ENCODE measurements at regions not wholly inside any gene's neighbourhood (a gene's known extent, or its start where the extent isn't known, plus 50 kb on each side); places are given as distances from the start of the nearest gene placed in this dataset.

GRCh38 chr3:148643389-148643840, 54.3 kb upstream of the AGTR1 start:
- H3K27ac ChIP-seq (ENCODE audit: low read depth, low read length), result no peak overlapping the region
- H3K36me3 ChIP-seq (ENCODE audit: low read length), result no peaks in the 10 kb centered on the region
- H3K9me3 ChIP-seq (ENCODE audit: insufficient read depth, low read length), result no peaks in the 10 kb centered on the region
- H2AFZ ChIP-seq (ENCODE audit: low read depth, low read length, severe bottlenecking), result no peak overlapping the region
- H3K4me2 ChIP-seq (ENCODE audit: low read depth, low read length, poor library complexity, severe bottlenecking), result no peak overlapping the region
- H3K4me3 ChIP-seq (ENCODE audit: insufficient read depth, low read length, poor library complexity, severe bottlenecking), result no peak overlapping the region
- H3K9ac ChIP-seq (ENCODE audit: low read length), result no peak overlapping the region
- no peaks in the 10 kb centered on the region for H4K20me1 ChIP-seq (ENCODE audit: low read depth, low read length)
- H3K27me3 ChIP-seq (ENCODE audit: low read length), result no peaks in the 10 kb centered on the region
- no peaks in the 10 kb centered on the region for H3F3A ChIP-seq (ENCODE audit: insufficient read depth)
- no peaks in the 10 kb centered on the region for H3K79me2 ChIP-seq (ENCODE audit: insufficient read depth, low read length)
- no peaks in the 10 kb centered on the region for H3K9me2 ChIP-seq (replicated peaks; ENCODE audit: insufficient read depth, low read length)
- TF ChIP-seq EZH2phosphoT487 (conservative IDR thresholded peaks at IDR 0.05; ENCODE audit: low read length) (no peak), CTCF (IDR thresholded peaks at IDR 0.05; ENCODE audit: insufficient read depth, low read length, poor library complexity, severe bottlenecking) (no peak)

GRCh38 chr3:148646126-148646665, 51.5 kb upstream of the AGTR1 start:
- Histone ChIP-seq H3K79me2 (ENCODE audit: insufficient read depth, low read length) (no peaks in the 10 kb centered on the region), H3K4me2 (ENCODE audit: low read depth, low read length, poor library complexity, severe bottlenecking) (no peak overlapping the region), H3K27ac (ENCODE audit: low read depth, low read length) (no peak overlapping the region), H2AFZ (ENCODE audit: low read depth, low read length, severe bottlenecking) (no peak overlapping the region), H3K9me3 (ENCODE audit: insufficient read depth, low read length) (no peaks in the 10 kb centered on the region), H4K20me1 (ENCODE audit: low read depth, low read length) (no peaks in the 10 kb centered on the region), H3K9me2 (replicated peaks; ENCODE audit: insufficient read depth, low read length) (no peaks in the 10 kb centered on the region), H3K27me3 (ENCODE audit: low read length) (no peaks in the 10 kb centered on the region), H3K36me3 (ENCODE audit: low read length) (no peaks in the 10 kb centered on the region), H3F3A (ENCODE audit: insufficient read depth) (no peaks in the 10 kb centered on the region), H3K9ac (ENCODE audit: low read length) (no peak overlapping the region), H3K4me3 (ENCODE audit: insufficient read depth, low read length, poor library complexity, severe bottlenecking) (no peak overlapping the region)
- TF ChIP-seq CTCF (IDR thresholded peaks at IDR 0.05; ENCODE audit: insufficient read depth, low read length, poor library complexity, severe bottlenecking) (no peak), EZH2phosphoT487 (conservative IDR thresholded peaks at IDR 0.05; ENCODE audit: low read length) (no peak)
